H1 (cell line): ENCODE measurements at regions not wholly inside any gene's neighbourhood (a gene's known extent, or its start where the extent isn't known, plus 50 kb on each side); places are given as distances from the start of the nearest gene placed in this dataset.

Experiments used
- CTCF ChIA-PET: fragments of 300-600 bp; sonication (Branson Sonifier 250); formaldehyde crosslinking; loops from one replicate; lab custom pipeline; 2021; ENCODE audit not compliant: partially characterized antibody; lab: Charles Lee
- POLR2A ChIA-PET: fragments of 300-600 bp; sonication (Branson Sonifier 250); formaldehyde crosslinking; loops from one replicate; lab custom pipeline; 2021; ENCODE audit warnings: inconsistent platforms; ENCODE audit not compliant: partially characterized antibody; lab: Charles Lee
- DNase-seq, 2 experiments: peaks; one replicate each; pipeline versions ENCODE4 v3.0.0 to v3.0.0-alpha.2; 2010 to 2022; ENCODE audit warnings: low spot score in 2 of 2, low read depth in 1 of 2, mixed read lengths in 1 of 2
- FAIRE-seq: peaks from 2 replicates; lab custom pipeline; 2011; peaks lifted over from hg19 to GRCh38; lab: Jason Lieb, UNC
- H2AFZ ChIP-seq: 2 replicates; pipeline ENCODE4 v1.8.1; 2012; ENCODE audit warnings: low read length, inconsistent platforms
- H2AK5ac ChIP-seq: 2 replicates; pipeline ENCODE4 v1.6.1; 2013; ENCODE audit warnings: low read depth, low read length
- H2BK120ac ChIP-seq: replicated peaks from 2 replicates; pipeline ENCODE3; 2013; ENCODE audit warnings: low read depth, low read length, inconsistent platforms
- H2BK12ac ChIP-seq: 2 replicates; pipeline ENCODE4 v1.6.1; 2013; ENCODE audit warnings: low read depth, low read length
- H2BK15ac ChIP-seq: 2 replicates; pipeline ENCODE4 v1.6.1; 2013; ENCODE audit warnings: low read length
- H2BK20ac ChIP-seq: 2 replicates; pipeline ENCODE4 v1.6.1; 2013; ENCODE audit warnings: low read length
- H2BK5ac ChIP-seq: 2 replicates; pipeline ENCODE4 v1.6.1; 2013; ENCODE audit warnings: low read depth, low read length
- H3K14ac ChIP-seq: 2 replicates; pipeline ENCODE4 v1.6.1; 2013; ENCODE audit warnings: inconsistent platforms; ENCODE audit not compliant: insufficient read length
- H3K18ac ChIP-seq: 2 replicates; pipeline ENCODE4 v1.6.1; 2013; ENCODE audit warnings: low read length; ENCODE audit errors: extremely low read depth
- H3K23ac ChIP-seq: 2 replicates; pipeline ENCODE4 v1.6.1; 2013; ENCODE audit warnings: inconsistent platforms; ENCODE audit not compliant: insufficient read length
- H3K23me2 ChIP-seq: 2 replicates; pipeline ENCODE4 v1.6.1; 2013; ENCODE audit warnings: low read depth, low read length
- H3K27ac ChIP-seq: 2 replicates; pipeline ENCODE4 v1.6.1; 2011; ENCODE audit warnings: low read depth, low read length, inconsistent platforms
- H3K27me3 ChIP-seq, 4 experiments: replicated peaks in 1 of 4; 1 replicate in 1 of 4; 2 replicates in 3 of 4; pipeline versions ENCODE4 v1.6.1 to v1.8.1; 2011 to 2013; ENCODE audit warnings: low read length in 3 of 4, mild to moderate bottlenecking in 3 of 4, inconsistent platforms in 2 of 4, mixed read lengths in 2 of 4, moderate library complexity in 1 of 4; ENCODE audit not compliant: control insufficient read depth in 3 of 4, insufficient read depth in 3 of 4; ENCODE audit errors: extremely low read depth in 1 of 4
- H3K36me3 ChIP-seq, 4 experiments: 2 replicates each; pipeline versions ENCODE4 v1.6.1 to v1.8.1; 2011 to 2013; ENCODE audit warnings: mild to moderate bottlenecking in 4 of 4, low read length in 3 of 4, moderate library complexity in 2 of 4, control low read depth in 1 of 4, inconsistent platforms in 1 of 4; ENCODE audit not compliant: insufficient read depth in 4 of 4, control insufficient read depth in 2 of 4
- H3K4ac ChIP-seq: replicated peaks from 2 replicates; pipeline ENCODE3; 2013; ENCODE audit warnings: low read length, low read depth, mixed read lengths, inconsistent platforms; ENCODE audit not compliant: insufficient read length
- H3K4me1 ChIP-seq, 4 experiments: replicated peaks in 1 of 4; 1 replicate in 1 of 4; 2 replicates in 3 of 4; pipeline versions ENCODE4 v1.6.1 to v1.8.1; 2011 to 2013; ENCODE audit warnings: low read length in 3 of 4, inconsistent platforms in 2 of 4, mixed read lengths in 1 of 4; ENCODE audit not compliant: insufficient read depth in 4 of 4, control insufficient read depth in 3 of 4
- H3K4me2 ChIP-seq, 2 experiments: 2 replicates each; pipeline versions ENCODE4 v1.6.1 to v1.8.1; 2011 to 2013; ENCODE audit warnings: low read depth in 2 of 2, low read length in 2 of 2, control low read depth in 1 of 2, inconsistent platforms in 1 of 2, mild to moderate bottlenecking in 1 of 2; ENCODE audit not compliant: insufficient read depth in 1 of 2
- H3K4me3 ChIP-seq, 4 experiments: fragments of 200-600, 300-600 bp in 1 of 4; sonication (generic), shearing (Covaris generic), sonication (Bioruptor Twin) in 1 of 4; 2 replicates each; pipeline versions ENCODE4 v1.5.1 to v1.8.1; 2011 to 2016; ENCODE audit warnings: low read length in 4 of 4, low read depth in 3 of 4, control low read depth in 2 of 4, inconsistent platforms in 2 of 4, mild to moderate bottlenecking in 2 of 4, mixed read lengths in 1 of 4, moderate library complexity in 1 of 4; ENCODE audit not compliant: insufficient read depth in 2 of 4; ENCODE audit errors: extremely low read depth in 1 of 4
- H3K56ac ChIP-seq: replicated peaks from 2 replicates; pipeline ENCODE3; 2013; ENCODE audit warnings: low read depth, mild to moderate bottlenecking, mixed read lengths, low read length, inconsistent platforms; ENCODE audit not compliant: insufficient read length
- H3K79me1 ChIP-seq: 2 replicates; pipeline ENCODE4 v1.6.1; 2013; ENCODE audit warnings: low read depth, low read length, control low read depth
- H3K79me2 ChIP-seq, 2 experiments: 2 replicates each; pipeline versions ENCODE4 v1.6.1 to v1.8.1; 2012 to 2013; ENCODE audit warnings: low read length in 2 of 2, mild to moderate bottlenecking in 2 of 2, inconsistent platforms in 1 of 2; ENCODE audit not compliant: insufficient read depth in 2 of 2, control insufficient read depth in 1 of 2
- H3K9ac ChIP-seq, 4 experiments: replicated peaks in 1 of 4; 1 replicate in 1 of 4; 2 replicates in 3 of 4; pipeline versions ENCODE4 v1.6.1 to v1.8.1; 2011 to 2013; ENCODE audit warnings: low read depth in 3 of 4, low read length in 3 of 4, control low read depth in 2 of 4, mild to moderate bottlenecking in 2 of 4, moderate library complexity in 2 of 4, inconsistent platforms in 1 of 4; ENCODE audit errors: extremely low read depth in 1 of 4
- H3K9me3 ChIP-seq, 2 experiments: 2 replicates each; pipeline versions ENCODE4 v1.6.1 to v1.8.1; 2012 to 2013; ENCODE audit warnings: mild to moderate bottlenecking in 2 of 2, moderate library complexity in 2 of 2, control low read depth in 1 of 2, inconsistent platforms in 1 of 2, low read depth in 1 of 2, low read length in 1 of 2, mixed read lengths in 1 of 2; ENCODE audit not compliant: insufficient read depth in 2 of 2
- H4K20me1 ChIP-seq, 2 experiments: replicated peaks in 1 of 2; 2 replicates each; pipeline versions ENCODE3 to v1.8.1; 2011 to 2013; ENCODE audit warnings: inconsistent platforms in 2 of 2, low read length in 2 of 2, mild to moderate bottlenecking in 1 of 2; ENCODE audit not compliant: insufficient read depth in 2 of 2, control insufficient read depth in 1 of 2
- H4K5ac ChIP-seq: 2 replicates; pipeline ENCODE4 v1.6.1; 2013; ENCODE audit warnings: low read length, low read depth, mixed read lengths, inconsistent platforms; ENCODE audit not compliant: insufficient read length
- H4K8ac ChIP-seq: 2 replicates; pipeline ENCODE4 v1.8.0; 2013; ENCODE audit warnings: mild to moderate bottlenecking, moderate library complexity, low read length, inconsistent platforms; ENCODE audit not compliant: insufficient read depth; ENCODE audit errors: extremely low read depth
- H4K91ac ChIP-seq: replicated peaks from 2 replicates; pipeline ENCODE3; 2013; ENCODE audit warnings: low read length, mixed read lengths, inconsistent platforms; ENCODE audit not compliant: insufficient read length
- GABPA ChIP-seq: IDR thresholded peaks from 2 replicates; pipeline ENCODE4 v1.6.1; 2011; ENCODE audit warnings: mild to moderate bottlenecking, low read length, moderate library complexity, borderline replicate concordance; ENCODE audit not compliant: insufficient read depth
- POLR2AphosphoS5 ChIP-seq: IDR thresholded peaks from 2 replicates; pipeline ENCODE4 v1.6.1; 2011; ENCODE audit warnings: low read depth, low read length
- RAD21 ChIP-seq, 2 experiments: IDR thresholded peaks in 1 of 2; conservative IDR thresholded peaks in 1 of 2; 2 replicates each; pipeline ENCODE4 v1.6.1; 2011; ENCODE audit warnings: low read depth in 2 of 2, low read length in 2 of 2, improper control_type of control experiment in 1 of 2, inconsistent platforms in 1 of 2, mild to moderate bottlenecking in 1 of 2, moderate library complexity in 1 of 2
- SP4 ChIP-seq: IDR thresholded peaks from 2 replicates; pipeline ENCODE4 v1.6.1; 2012; ENCODE audit warnings: low read length, inconsistent platforms
- SUZ12 ChIP-seq: fragments of 200-600 bp; sonication (generic); IDR thresholded peaks from 2 replicates; pipeline ENCODE4 v1.6.1; 2012; ENCODE audit warnings: mild to moderate bottlenecking, inconsistent platforms, low read length, moderate library complexity, mixed read lengths
- WGBS, 2 experiments: shearing (Covaris generic) in 1 of 2; methylation state at CpG; one replicate each; pipeline versions ENCODE4 v1.1.6 to v1.1.7; 2013 to 2015; ENCODE audit warnings: low lambda C conversion rate in 2 of 2, mixed read lengths in 2 of 2, inconsistent platforms in 1 of 2, low coverage in 1 of 2, missing lambda C conversion rate in 1 of 2; ENCODE audit not compliant: insufficient replicate concordance in 2 of 2, insufficient coverage in 1 of 2, insufficient read length in 1 of 2; ENCODE audit errors: extremely low coverage in 1 of 2, missing lambda C conversion rate in 1 of 2; 5-methylcytosine and 5-hydroxymethylcytosine counted together

GRCh38 chr18:2236232-2236631 lies 335.1 kb downstream of the METTL4 start:
- Histone ChIP-seq H3K4me2 (no peak overlapping the region), H3K27me3 (no peaks in the 10 kb centered on the region)
- TF ChIP-seq GABPA (no peak), SP4 (no peak), SUZ12 (no peak), POLR2AphosphoS5 (no peak), RAD21 (IDR thresholded peaks at IDR 0.05 in 1 of 2, conservative IDR thresholded peaks at IDR 0.05 in 1 of 2; ENCODE audit: low read depth in 2 of 2, low read length in 2 of 2) (no peak)
- TF ChIP-seq, all 59 proteins: peak for 0
- Histone ChIP-seq H3K9me3 (no peaks in the 10 kb centered on the region; a peak in 1 of 4 replicates), H3K79me2 (no peaks in the 10 kb centered on the region), H4K8ac (no peak overlapping the region), H3K9ac (no peak overlapping the region), H3K4me1 (no peaks in the 10 kb centered on the region), H4K91ac (no peak overlapping the region), H3K18ac (no peak overlapping the region), H2BK120ac (no peak overlapping the region), H2AFZ (no peak overlapping the region), H3K4me3 (no peak overlapping the region), H4K20me1 (no peaks in the 10 kb centered on the region), H2BK20ac (no peak overlapping the region), H3K36me3 (no peaks in the 10 kb centered on the region), H3K56ac (no peak overlapping the region), H2BK5ac (no peak overlapping the region), H2AK5ac (no peak overlapping the region), H3K4ac (no peak overlapping the region), H3K79me1 (no peaks in the 10 kb centered on the region), H3K27ac (no peak overlapping the region), H3K14ac (no peak overlapping the region), H2BK12ac (no peak overlapping the region), H3K23ac (no peak overlapping the region), H4K5ac (no peak overlapping the region), H2BK15ac (no peak overlapping the region), H3K23me2 (no peaks in the 10 kb centered on the region)
- 91% methylated on average over 2 of the region's 2 CpGs; no CpG with 5 or more reads in 1 of the 2 experiments for WGBS, 2 experiments
- POLR2A ChIA-PET: no interaction called here
- CTCF ChIA-PET: interaction anchor here (0.6 to 1.6 kb wide), 3 partner anchors 12 to 1702 kb away, joined by 3 to 8 read pairs (median 4); no protein-coding TSS in a partner anchor
- DNase-seq: no peak
- no peak for FAIRE-seq
